Right lung (tissue), 2 donors: ENCODE measurements at regions not wholly inside any gene's neighbourhood (a gene's known extent, or its start where the extent isn't known, plus 50 kb on each side); places are given as distances from the start of the nearest gene placed in this dataset.

Experiments
- DNase-seq, 2 donors: peaks; one replicate each; pipeline ENCODE4 v3.0.0-alpha.2; 2013

- no peak for DNase-seq
Observed at GRCh38 chr9:118187408-118187807, 483.2 kb downstream of the TLR4 start.

GRCh38 chr9:118189615-118190014, 485.4 kb downstream of the TLR4 start:
- DNase-seq = no peak

- DNase-seq = no peak
Observed at GRCh38 chr9:118192807-118193206, 488.6 kb downstream of the TLR4 start.

- DNase-seq = no peak
Observed at GRCh38 chr9:118209343-118209742, 505.1 kb downstream of the TLR4 start.

- DNase-seq = no peak
Observed at GRCh38 chr9:118215549-118215948, 511.3 kb downstream of the TLR4 start.

- no peak for DNase-seq
Observed at GRCh38 chr9:118222375-118222774, 518.2 kb downstream of the TLR4 start.

GRCh38 chr9:118223111-118223510, 518.9 kb downstream of the TLR4 start:
- no peak for DNase-seq

- no peak for DNase-seq
Observed at GRCh38 chr9:118230329-118230728, 526.1 kb downstream of the TLR4 start.

GRCh38 chr9:118236625-118237024, 532.4 kb downstream of the TLR4 start:
- DNase-seq = no peak

- no peak for DNase-seq
Observed at GRCh38 chr9:118238139-118238538, 533.9 kb downstream of the TLR4 start.

- DNase-seq = no peak
Observed at GRCh38 chr9:118252027-118252426, 547.8 kb downstream of the TLR4 start.

- DNase-seq = no peak
Observed at GRCh38 chr9:118262191-118262590, 558.0 kb downstream of the TLR4 start.

GRCh38 chr9:118263949-118264348, 559.7 kb downstream of the TLR4 start:
- no peak for DNase-seq

- no peak for DNase-seq
Observed at GRCh38 chr9:118268046-118268445, 563.8 kb downstream of the TLR4 start.

GRCh38 chr9:118269623-118270022, 565.4 kb downstream of the TLR4 start:
- DNase-seq = no peak

- DNase-seq = no peak
Observed at GRCh38 chr9:118271331-118271730, 567.1 kb downstream of the TLR4 start.

GRCh38 chr9:118271936-118272335, 567.7 kb downstream of the TLR4 start:
- no peak for DNase-seq

- DNase-seq = no peak
Observed at GRCh38 chr9:118273048-118273447, 568.8 kb downstream of the TLR4 start.

GRCh38 chr9:118276784-118277183, 572.6 kb downstream of the TLR4 start:
- no peak for DNase-seq

- no peak for DNase-seq
Observed at GRCh38 chr9:118281772-118282171, 577.6 kb downstream of the TLR4 start.

- DNase-seq = no peak
Observed at GRCh38 chr9:118283488-118283887, 579.3 kb downstream of the TLR4 start.

- no peak for DNase-seq
Observed at GRCh38 chr9:118290116-118290515, 585.9 kb downstream of the TLR4 start.

GRCh38 chr9:118295413-118295812, 591.2 kb downstream of the TLR4 start:
- no peak for DNase-seq

- no peak for DNase-seq
Observed at GRCh38 chr9:118302721-118303120, 598.5 kb downstream of the TLR4 start.

GRCh38 chr9:118303216-118303615, 599.0 kb downstream of the TLR4 start:
- DNase-seq = no peak
